ENCODE measurements at regions not wholly inside any gene's neighbourhood (a gene's known extent, or its start where the extent isn't known, plus 50 kb on each side); places are given as distances from the start of the nearest gene placed in this dataset.
"Not testable (repeated sequence)": the region's sequence is repeated elsewhere in the genome, so short reads cannot be mapped to it uniquely, and the experiment has no call there.

DNA sequence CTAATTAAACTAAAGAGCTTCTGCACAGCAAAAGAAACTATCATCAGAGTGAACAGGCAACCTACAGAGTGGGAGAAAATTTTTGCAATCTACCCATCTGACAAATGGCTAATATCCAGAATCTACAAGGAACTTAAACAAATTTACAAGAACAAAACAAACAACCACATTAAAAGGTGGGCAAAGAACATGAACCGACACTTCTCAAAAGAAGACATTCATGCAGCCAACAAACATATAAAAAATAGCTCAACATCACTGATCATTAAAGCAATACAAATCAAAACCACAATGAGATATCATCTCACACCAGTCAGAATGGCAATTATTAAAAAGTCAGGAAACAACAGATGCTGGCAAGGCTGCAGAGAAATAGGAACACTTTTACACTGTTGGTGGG is 84.6 kb upstream of the PARP8 start:
- TF ChIP-seq HOXA7 (CRISPR knock-in tag; IDR thresholded peaks at IDR 0.05; ENCODE audit: borderline replicate concordance); ZBTB8A (tag by site-specific recombination; IDR thresholded peaks at IDR 0.05); ZNF555 (tag by site-specific recombination; conservative IDR thresholded peaks at IDR 0.05); YY1 (tag by site-specific recombination; IDR thresholded peaks at IDR 0.05); ZNF114 (tag by site-specific recombination; IDR thresholded peaks at IDR 0.05); KLF9 (tag by site-specific recombination; IDR thresholded peaks at IDR 0.05; ENCODE audit: low read depth); MZF1 (tag by site-specific recombination; IDR thresholded peaks at IDR 0.05; ENCODE audit: borderline replicate concordance); MYNN (tag by site-specific recombination; IDR thresholded peaks at IDR 0.05; ENCODE audit: borderline replicate concordance): not testable (repeated sequence)
- TF ChIP-seq, protein P1, sequence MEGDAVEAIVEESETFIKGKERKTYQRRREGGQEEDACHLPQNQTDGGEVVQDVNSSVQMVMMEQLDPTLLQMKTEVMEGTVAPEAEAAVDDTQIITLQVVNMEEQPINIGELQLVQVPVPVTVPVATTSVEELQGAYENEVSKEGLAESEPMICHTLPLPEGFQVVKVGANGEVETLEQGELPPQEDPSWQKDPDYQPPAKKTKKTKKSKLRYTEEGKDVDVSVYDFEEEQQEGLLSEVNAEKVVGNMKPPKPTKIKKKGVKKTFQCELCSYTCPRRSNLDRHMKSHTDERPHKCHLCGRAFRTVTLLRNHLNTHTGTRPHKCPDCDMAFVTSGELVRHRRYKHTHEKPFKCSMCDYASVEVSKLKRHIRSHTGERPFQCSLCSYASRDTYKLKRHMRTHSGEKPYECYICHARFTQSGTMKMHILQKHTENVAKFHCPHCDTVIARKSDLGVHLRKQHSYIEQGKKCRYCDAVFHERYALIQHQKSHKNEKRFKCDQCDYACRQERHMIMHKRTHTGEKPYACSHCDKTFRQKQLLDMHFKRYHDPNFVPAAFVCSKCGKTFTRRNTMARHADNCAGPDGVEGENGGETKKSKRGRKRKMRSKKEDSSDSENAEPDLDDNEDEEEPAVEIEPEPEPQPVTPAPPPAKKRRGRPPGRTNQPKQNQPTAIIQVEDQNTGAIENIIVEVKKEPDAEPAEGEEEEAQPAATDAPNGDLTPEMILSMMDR (tag by site-specific recombination; IDR thresholded peaks at IDR 0.05): not testable (repeated sequence)
- TF ChIP-seq, protein P2, sequence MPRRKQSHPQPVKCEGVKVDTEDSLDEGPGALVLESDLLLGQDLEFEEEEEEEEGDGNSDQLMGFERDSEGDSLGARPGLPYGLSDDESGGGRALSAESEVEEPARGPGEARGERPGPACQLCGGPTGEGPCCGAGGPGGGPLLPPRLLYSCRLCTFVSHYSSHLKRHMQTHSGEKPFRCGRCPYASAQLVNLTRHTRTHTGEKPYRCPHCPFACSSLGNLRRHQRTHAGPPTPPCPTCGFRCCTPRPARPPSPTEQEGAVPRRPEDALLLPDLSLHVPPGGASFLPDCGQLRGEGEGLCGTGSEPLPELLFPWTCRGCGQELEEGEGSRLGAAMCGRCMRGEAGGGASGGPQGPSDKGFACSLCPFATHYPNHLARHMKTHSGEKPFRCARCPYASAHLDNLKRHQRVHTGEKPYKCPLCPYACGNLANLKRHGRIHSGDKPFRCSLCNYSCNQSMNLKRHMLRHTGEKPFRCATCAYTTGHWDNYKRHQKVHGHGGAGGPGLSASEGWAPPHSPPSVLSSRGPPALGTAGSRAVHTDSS (tag by site-specific recombination; IDR thresholded peaks at IDR 0.05): not testable (repeated sequence)
- TF ChIP-seq, protein P3, sequence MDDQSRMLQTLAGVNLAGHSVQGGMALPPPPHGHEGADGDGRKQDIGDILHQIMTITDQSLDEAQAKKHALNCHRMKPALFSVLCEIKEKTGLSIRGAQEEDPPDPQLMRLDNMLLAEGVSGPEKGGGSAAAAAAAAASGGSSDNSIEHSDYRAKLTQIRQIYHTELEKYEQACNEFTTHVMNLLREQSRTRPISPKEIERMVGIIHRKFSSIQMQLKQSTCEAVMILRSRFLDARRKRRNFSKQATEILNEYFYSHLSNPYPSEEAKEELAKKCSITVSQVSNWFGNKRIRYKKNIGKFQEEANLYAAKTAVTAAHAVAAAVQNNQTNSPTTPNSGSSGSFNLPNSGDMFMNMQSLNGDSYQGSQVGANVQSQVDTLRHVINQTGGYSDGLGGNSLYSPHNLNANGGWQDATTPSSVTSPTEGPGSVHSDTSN (CRISPR knock-in tag; IDR thresholded peaks at IDR 0.05): not testable (repeated sequence)
